ENCODE measurements at regions not wholly inside any gene's neighbourhood (a gene's known extent, or its start where the extent isn't known, plus 50 kb on each side); places are given as distances from the start of the nearest gene placed in this dataset.

DNA sequence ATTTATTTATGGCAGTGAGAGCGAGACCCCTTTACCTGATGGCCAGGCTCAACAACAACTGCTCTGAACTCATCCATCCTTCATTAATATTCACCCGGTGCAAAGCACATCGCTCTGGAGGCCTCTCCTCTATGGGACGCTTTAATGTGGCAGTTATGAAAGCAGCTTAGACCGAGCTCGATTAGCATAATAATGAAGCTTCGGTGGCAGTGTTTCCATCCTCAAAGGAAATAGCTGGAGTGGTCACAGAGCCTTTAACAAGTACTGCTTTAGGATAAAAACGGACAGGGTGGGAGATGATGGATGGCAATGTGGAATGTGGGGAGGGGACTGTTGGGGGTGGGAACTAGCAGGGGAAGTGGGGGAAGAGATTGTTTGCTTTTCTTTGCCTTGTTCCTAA is 243.9 kb downstream of the SLC4A3 start:
- TF ChIP-seq, protein P1, sequence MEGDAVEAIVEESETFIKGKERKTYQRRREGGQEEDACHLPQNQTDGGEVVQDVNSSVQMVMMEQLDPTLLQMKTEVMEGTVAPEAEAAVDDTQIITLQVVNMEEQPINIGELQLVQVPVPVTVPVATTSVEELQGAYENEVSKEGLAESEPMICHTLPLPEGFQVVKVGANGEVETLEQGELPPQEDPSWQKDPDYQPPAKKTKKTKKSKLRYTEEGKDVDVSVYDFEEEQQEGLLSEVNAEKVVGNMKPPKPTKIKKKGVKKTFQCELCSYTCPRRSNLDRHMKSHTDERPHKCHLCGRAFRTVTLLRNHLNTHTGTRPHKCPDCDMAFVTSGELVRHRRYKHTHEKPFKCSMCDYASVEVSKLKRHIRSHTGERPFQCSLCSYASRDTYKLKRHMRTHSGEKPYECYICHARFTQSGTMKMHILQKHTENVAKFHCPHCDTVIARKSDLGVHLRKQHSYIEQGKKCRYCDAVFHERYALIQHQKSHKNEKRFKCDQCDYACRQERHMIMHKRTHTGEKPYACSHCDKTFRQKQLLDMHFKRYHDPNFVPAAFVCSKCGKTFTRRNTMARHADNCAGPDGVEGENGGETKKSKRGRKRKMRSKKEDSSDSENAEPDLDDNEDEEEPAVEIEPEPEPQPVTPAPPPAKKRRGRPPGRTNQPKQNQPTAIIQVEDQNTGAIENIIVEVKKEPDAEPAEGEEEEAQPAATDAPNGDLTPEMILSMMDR (IDR thresholded peaks at IDR 0.05): no peak
- TF ChIP-seq POLR2A (IDR thresholded peaks at IDR 0.05): no peak
